Stimulated activated CD4-positive, alpha-beta T cell treated with anti-CD3 and anti-CD28 coated beads, TNF-alpha, amount 100 ng/mL, for 48 hours (primary cell): ENCODE measurements at regions not wholly inside any gene's neighbourhood (a gene's known extent, or its start where the extent isn't known, plus 50 kb on each side); places are given as distances from the start of the nearest gene placed in this dataset.
"Not testable (repeated sequence)": the region's sequence is repeated elsewhere in the genome, so short reads cannot be mapped to it uniquely, and the experiment has no call there.

Experiments
- DNase-seq, 3 donors: peaks; one replicate each; pipeline ENCODE4 v3.0.0-alpha.2; 2020; ENCODE audit warnings: low read depth in 3 of 3

DNA sequence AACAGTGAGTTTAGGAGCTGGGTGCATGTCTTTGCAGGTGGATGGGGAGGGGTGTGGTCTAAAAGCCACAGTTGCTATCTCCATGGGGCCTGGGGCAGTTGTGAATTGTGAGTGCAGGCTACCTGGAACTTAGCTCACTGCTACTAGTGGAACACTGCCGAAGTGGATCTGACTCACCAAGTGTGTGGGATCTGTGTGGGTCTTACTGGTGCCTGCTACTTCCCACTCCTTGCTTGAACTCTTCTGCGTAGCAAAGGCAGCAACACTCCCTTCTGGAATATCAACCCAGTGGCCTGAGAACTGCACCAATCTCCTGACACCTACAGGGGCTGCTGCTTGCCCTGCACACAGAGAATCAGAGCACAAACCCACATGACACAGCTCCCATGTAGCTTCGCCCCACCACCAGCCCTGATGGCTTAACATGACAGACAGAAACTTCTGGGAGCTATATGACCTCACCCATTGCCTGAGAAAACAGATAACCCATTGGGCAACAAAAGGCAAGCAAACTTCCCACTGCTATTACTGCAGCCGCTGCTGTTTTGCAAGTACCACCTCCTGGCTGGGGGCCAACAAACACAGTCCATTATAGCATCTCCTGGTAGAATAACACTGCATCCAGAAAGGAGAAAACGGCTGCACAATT is 455.1 kb upstream of the DDX18 start:
- DNase-seq, result no peak

GRCh38 chr2:117360586-117360985 is 453.9 kb upstream of the DDX18 start:
- DNase-seq, result no peak

- no peak for DNase-seq
Observed at GRCh38 chr2:117378653-117379052, 435.8 kb upstream of the DDX18 start.

- no peak for DNase-seq
Observed at GRCh38 chr2:117379928-117380327, 434.6 kb upstream of the DDX18 start.

- not testable (repeated sequence) for DNase-seq
Observed at GRCh38 chr2:117383997-117384396, 430.5 kb upstream of the DDX18 start.

DNA sequence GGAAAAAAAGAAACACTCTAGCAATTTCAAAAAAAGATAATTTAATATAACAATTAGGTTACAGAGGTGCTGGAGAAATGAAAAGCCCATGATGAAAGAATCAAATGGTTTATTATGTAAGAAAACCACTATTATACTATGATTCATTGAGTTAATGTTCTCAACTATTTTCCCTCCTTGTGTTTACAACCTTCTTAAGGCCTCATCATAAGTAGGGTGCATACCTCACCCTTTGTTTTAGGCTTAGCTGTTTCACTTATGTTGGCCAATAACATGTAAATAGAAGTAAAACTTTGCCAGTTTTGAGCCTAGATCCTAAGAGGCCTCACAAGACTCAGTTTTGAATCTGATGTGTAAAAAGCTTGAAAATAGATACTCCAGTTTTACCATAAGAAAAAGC is 418.3 kb upstream of the DDX18 start:
- DNase-seq, result no peak

- no peak for DNase-seq
Observed at GRCh38 chr2:117401582-117401981, 412.9 kb upstream of the DDX18 start.

DNA sequence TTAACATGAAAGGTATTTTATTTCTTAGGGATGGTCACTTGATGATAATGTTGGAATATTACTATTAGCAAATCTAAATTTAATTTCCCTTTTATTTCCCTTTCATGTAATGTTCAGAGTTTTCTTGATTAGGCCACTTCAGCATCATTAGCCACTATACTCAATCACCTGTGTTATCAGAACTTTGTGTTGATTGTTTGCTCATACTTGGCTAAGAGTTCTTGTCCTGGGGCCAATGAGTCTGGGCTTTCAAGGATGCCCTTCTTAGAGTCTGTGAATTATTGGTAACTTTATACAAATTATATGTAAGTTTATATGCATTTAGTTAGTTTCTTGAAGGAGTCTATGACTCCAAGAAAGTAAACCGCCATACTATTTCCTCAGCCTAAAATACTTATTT is 408.0 kb upstream of the DDX18 start:
- DNase-seq, result no peak

GRCh38 chr2:117407746-117408145 is 406.7 kb upstream of the DDX18 start:
- DNase-seq, result no peak

DNA sequence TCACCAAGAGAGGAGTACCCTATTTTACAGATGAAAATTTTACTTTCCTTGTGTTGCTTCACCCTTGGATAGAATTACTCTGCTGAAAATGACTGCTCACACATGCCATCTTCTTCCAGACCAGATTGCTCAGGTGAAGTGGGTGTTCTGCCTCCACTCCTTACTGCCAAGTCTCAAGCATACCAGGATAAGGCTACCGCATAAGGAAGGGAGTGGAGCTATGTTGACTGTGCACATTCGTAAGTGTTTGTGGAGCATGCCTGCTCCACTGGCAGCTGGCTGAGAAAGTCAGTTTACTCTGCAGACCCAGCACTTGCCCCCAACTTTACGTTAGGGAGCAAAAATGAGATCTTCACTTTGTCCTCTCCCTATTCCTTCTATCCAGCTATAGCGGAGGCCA is 405.0 kb upstream of the DDX18 start:
- no peak for DNase-seq

DNA sequence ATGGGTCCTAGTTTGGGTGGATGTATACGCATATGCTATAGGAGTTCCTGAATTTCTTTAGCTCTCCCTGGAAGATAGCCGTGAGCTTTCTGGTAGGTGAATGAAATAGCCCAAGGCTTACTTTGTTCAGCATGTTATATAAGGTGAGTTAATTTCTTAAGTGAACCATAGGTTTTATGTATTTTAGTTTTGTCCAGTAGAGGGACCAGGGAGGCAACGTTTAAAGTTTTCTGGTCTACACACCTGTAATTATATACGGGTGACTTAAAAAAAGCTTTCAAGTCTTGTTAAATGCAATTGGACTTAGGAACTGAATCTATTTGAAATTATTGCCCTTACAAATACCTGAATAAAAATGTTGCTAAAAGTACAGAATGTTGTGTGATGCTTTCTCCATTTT is 402.5 kb upstream of the DDX18 start:
- no peak for DNase-seq

DNA sequence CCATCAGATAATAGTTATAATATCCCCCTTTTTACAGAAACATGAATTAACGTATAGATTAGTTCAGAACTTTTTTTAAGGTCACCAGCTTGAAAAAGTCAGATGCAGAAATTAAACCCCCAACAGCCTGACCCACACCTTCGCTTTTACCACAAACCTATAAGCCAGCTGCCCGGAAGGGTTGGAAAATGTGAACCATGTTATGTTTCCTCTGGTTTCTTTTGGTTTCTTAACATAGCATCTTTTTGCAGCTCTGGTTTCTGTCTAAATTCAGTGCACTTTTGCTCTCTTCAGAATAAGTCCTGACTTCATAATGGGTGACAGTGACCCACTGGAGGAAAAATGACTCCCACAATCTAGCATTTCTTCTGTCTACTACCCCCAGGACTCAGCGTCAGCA is 381.7 kb upstream of the DDX18 start:
- DNase-seq, result no peak

GRCh38 chr2:117436697-117437096 is 377.8 kb upstream of the DDX18 start:
- DNase-seq, result no peak

- peak in 1 of 3 donors; percentile 21 for DNase-seq
Observed at GRCh38 chr2:117470311-117471095, 344.0 kb upstream of the DDX18 start.

- no peak for DNase-seq
Observed at GRCh38 chr2:117481608-117482007, 332.9 kb upstream of the DDX18 start.

DNA sequence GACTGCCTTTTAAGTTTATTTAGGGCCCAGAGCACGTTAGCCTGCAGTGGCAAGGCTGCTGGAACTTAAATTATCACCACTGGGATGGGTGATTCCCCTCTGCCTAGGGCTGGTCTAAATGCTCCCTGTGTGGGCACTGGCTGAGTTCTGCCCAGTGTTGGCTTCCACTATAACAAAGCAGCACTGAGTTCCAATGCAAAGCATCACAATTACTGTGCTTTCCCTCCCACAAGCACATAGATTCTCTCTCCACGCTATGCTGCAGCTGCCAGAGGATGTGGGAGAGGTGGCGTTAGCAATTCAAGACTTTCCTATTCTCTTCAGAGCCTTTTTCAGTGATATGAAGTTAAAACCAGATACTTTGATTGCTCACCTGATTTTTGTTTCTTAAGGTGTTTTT is 328.9 kb upstream of the DDX18 start:
- no peak for DNase-seq

- DNase-seq, result no peak
Observed at GRCh38 chr2:117486081-117486480, 328.4 kb upstream of the DDX18 start.

DNA sequence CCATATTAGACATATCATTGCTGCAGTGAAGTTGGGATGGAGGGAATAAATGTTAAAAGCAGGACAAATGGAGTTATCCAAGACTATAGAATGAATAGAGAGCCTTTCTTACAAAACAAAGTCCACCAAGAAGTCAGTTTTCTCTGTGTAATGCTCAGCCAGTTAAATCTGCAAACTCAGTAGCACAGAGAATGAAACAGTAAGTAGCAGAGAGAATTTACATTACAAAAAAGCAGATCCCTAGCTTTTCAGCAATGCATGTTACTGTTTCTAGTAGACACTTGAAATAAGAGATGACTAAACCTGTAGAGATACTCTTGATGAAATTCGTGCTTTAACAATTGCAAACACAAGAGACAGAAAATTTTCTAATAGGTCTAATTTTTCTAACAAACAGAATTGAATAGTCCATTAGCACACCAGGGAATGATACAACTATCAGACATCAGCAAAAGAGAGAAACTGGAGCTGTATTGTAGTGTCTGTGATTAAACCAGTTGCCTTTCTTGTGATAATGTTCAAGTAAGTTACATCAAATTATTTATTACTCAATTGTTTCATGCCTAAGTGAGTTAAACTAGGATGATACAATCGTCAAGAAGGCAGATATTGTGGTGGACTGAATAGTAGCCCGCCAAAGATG is 322.2 kb upstream of the DDX18 start:
- DNase-seq, result no peak

GRCh38 chr2:117500721-117501120 is 313.8 kb upstream of the DDX18 start:
- DNase-seq, result no peak

DNA sequence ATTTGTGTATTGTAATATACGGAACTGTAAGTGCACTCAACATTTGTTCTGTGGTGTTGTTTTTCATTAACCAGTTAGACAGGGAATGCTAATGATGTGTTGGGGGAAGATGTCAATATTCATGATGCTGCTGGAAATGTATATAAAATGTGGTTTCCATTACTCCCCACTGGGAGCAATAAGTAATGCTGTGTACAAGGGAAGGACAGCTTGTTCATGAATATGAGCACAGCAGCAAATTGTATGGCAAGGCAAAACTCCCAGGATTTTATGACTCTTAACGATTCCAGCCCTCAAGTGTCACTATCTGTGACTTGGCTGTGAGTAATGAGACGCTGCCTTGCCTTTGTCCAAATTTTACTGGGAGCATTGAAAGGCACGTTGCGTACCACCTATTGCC is 312.4 kb upstream of the DDX18 start:
- no peak for DNase-seq

GRCh38 chr2:117512307-117512706 is 302.2 kb upstream of the DDX18 start:
- DNase-seq, result no peak

- no peak for DNase-seq
Observed at GRCh38 chr2:117514371-117514770, 300.1 kb upstream of the DDX18 start.

- DNase-seq, result no peak
Observed at GRCh38 chr2:117519238-117519637, 295.3 kb upstream of the DDX18 start.
